AG04450 (cell line): ENCODE measurements at regions not wholly inside any gene's neighbourhood (a gene's known extent, or its start where the extent isn't known, plus 50 kb on each side); places are given as distances from the start of the nearest gene placed in this dataset.

ENCODE experiments used
- CTCF ChIA-PET: fragments of 300-600, 350-600 bp; formaldehyde crosslinking; extraction: SDS; loops from one replicate; lab custom pipeline; 2022; ENCODE audit warnings: antibody characterized with exemption, inconsistent platforms; lab: Charles Lee
- POLR2A ChIA-PET: fragments of 350-600 bp; formaldehyde crosslinking; extraction: SDS; loops from one replicate; lab custom pipeline; 2021; ENCODE audit warnings: antibody characterized with exemption, inconsistent platforms; lab: Yijun Ruan, JAX
- DNase-seq: peaks from one replicate; pipeline ENCODE4 v3.0.0-alpha.2; 2011; ENCODE audit warnings: low read depth, low spot score
- H3K27ac ChIP-seq: one replicate; pipeline ENCODE4 v1.5.1; 2012; ENCODE audit warnings: low read depth, low read length, control low read depth
- H3K27me3 ChIP-seq: one replicate; pipeline ENCODE4 v1.6.0; 2012; ENCODE audit warnings: low read length; ENCODE audit not compliant: control insufficient read depth, insufficient read depth
- H3K4me3 ChIP-seq: 2 replicates; pipeline ENCODE4 v1.5.1; 2011; ENCODE audit warnings: mild to moderate bottlenecking, low read depth, low read length, control low read depth
- H3K9me3 ChIP-seq: 2 replicates; pipeline ENCODE4 v1.5.1; 2012; ENCODE audit warnings: low read length; ENCODE audit not compliant: control insufficient read depth, insufficient read depth
- CTCF ChIP-seq: IDR thresholded peaks from 2 replicates; pipeline ENCODE4 v1.5.1; 2011; ENCODE audit warnings: low read depth, low read length, control low read depth, inconsistent platforms

DNA sequence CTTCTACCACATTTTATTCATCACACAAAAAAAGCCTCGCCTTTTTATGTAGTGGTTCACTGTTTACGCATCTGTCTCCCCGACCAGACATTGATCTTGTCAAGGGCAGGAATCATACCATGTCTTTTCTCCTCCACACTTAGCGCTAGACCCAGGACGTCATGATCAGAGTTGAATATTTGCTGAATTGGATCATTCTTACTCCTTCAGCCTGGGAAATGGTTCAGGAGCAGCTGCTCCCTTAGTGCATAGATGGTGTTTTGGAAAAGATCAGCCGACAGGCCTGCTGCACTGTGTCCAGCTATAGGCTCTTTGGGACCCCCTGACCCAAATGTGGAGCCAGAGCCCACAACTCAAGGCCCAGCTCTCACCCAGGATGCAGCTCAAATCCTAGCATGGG lies 249.1 kb upstream of the TMEM72 start:
- Histone ChIP-seq H3K9me3 (peaks cover under 1% of the 10 kb centered on the region), H3K27ac (no peak overlapping the region), H3K4me3 (no peak overlapping the region), H3K27me3 (no peaks in the 10 kb centered on the region)
- no peak for TF ChIP-seq CTCF
- ChIA-PET CTCF (no interaction called here), POLR2A (no interaction called here)
- DNase-seq = no peak

DNA sequence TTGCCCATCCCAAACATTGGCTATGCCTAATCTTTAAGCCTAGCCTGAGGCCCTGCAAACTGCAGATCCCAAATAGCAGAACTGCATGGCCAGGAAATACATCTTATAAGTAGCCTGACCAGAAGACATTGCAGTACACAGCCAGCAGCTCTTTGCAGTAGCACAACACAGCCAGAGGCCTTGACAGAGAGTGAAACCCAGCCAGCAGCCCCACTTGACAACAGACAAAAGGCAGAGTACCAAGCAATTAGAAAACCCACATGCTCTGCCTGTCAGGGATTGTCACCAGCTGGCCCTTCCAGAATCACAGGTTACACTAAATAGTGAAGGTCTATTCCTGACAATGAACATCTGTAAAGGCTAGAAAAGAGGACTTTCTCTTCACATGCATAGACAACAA lies 242.8 kb upstream of the TMEM72 start:
- CTCF ChIA-PET = interaction anchor here (0.6 kb wide), 1 partner anchor 198 kb away, joined by 6 read pairs; no protein-coding TSS in a partner anchor
- Histone ChIP-seq H3K27me3 (no peaks in the 10 kb centered on the region), H3K27ac (no peak overlapping the region), H3K9me3 (peaks cover 9% of the 10 kb centered on the region), H3K4me3 (no peak overlapping the region)
- no peak for DNase-seq
- TF ChIP-seq CTCF = no peak
- POLR2A ChIA-PET = no interaction called here

- no peak for DNase-seq
- Histone ChIP-seq H3K4me3 (no peak overlapping the region), H3K27me3 (no peaks in the 10 kb centered on the region), H3K9me3 (peaks cover 9% of the 10 kb centered on the region), H3K27ac (no peak overlapping the region)
- no peak for TF ChIP-seq CTCF
- ChIA-PET CTCF (no interaction called here), POLR2A (no interaction called here)
Measured at GRCh38 chr10:44671319-44671718, 239.8 kb upstream of the TMEM72 start.

GRCh38 chr10:44673245-44673983 lies 237.7 kb upstream of the TMEM72 start:
- ChIA-PET POLR2A (no interaction called here), CTCF (no interaction called here)
- Histone ChIP-seq H3K27ac (no peak overlapping the region), H3K27me3 (no peaks in the 10 kb centered on the region), H3K4me3 (no peak overlapping the region), H3K9me3 (no peaks in the 10 kb centered on the region; the same call in 1 of the 2 replicates)
- TF ChIP-seq CTCF = no peak
- no peak for DNase-seq

DNA sequence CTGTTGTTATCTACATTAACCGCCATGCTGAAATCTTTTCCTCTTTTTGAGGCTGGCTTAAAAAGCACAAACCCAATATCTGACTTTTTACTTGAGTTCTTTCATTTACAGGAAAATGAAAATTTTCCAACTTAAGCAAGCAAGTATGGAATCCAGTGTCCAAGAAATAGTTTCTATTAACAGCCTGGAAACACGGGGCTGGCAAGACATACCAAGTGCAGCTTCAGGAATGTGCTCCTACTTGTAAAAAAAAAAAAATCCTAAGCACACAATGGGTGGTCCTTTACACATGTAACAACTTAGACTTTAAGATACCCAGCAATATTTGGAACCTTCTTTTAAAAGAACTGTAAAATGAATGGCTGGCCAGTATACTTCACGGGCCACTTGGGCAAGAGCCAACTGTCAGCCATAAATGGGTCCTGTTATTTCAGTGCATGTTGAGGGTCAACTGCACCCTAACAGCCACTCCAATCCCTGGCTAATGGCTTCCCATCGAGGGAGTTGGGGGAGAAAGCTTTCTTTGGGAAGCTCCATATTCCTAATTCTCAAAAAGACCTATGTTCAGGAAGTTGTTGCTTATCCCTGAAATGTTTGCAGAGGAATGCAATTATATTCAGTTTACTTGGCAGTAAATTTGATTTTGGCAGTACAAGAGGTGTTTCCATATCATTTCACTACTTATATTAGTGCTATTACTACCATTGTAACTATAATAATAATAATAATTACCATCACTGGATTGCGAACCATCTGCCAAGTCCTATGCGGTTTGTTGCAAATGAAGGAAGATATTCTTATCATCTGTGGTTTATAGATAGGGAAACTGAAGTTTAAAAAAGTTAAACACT lies 236.4 kb upstream of the TMEM72 start:
- ChIA-PET POLR2A (no interaction called here), CTCF (no interaction called here)
- Histone ChIP-seq H3K4me3 (no peak overlapping the region), H3K27ac (no peak overlapping the region), H3K9me3 (no peaks in the 10 kb centered on the region), H3K27me3 (no peaks in the 10 kb centered on the region)
- no peak for TF ChIP-seq CTCF
- DNase-seq = no peak
